Testis (tissue), 2 donors: ENCODE measurements at regions not wholly inside any gene's neighbourhood (a gene's known extent, or its start where the extent isn't known, plus 50 kb on each side); places are given as distances from the start of the nearest gene placed in this dataset.

Source experiments
- CTCF ChIP-seq, 3 experiments: fragments of 450-650 bp in 2 of 3; fragments of 200-600 bp in 1 of 3; sonication (generic) in 1 of 3; IDR thresholded peaks; one replicate each; pipeline ENCODE4 v1.5.1; 2016 to 2019; ENCODE audit warnings: antibody characterized with exemption in 3 of 3, mild to moderate bottlenecking in 2 of 3, moderate library complexity in 1 of 3
- POLR2A ChIP-seq: fragments of 450-650 bp; IDR thresholded peaks from one replicate; pipeline ENCODE4 v1.6.1; 2017; ENCODE audit warnings: antibody characterized with exemption, mild to moderate bottlenecking, moderate library complexity

GRCh38 chr10:132122097-132122861 is 56.5 kb downstream of the JAKMIP3 start:
- no peak for TF ChIP-seq CTCF (IDR thresholded peaks at IDR 0.05)
- TF ChIP-seq POLR2A, result no peak
